GM12892 (cell line): ENCODE measurements at regions not wholly inside any gene's neighbourhood (a gene's known extent, or its start where the extent isn't known, plus 50 kb on each side); places are given as distances from the start of the nearest gene placed in this dataset.

Experiments used
- POLR2A ChIP-seq: IDR thresholded peaks from 2 replicates; pipeline ENCODE4 v1.6.1; 2011; ENCODE audit warnings: low read depth, low read length, control low read depth
- POLR2AphosphoS5 ChIP-seq: IDR thresholded peaks from 2 replicates; pipeline ENCODE4 v1.6.1; 2011; ENCODE audit warnings: low read depth, low read length, control low read depth
- TAF1 ChIP-seq: IDR thresholded peaks from 2 replicates; pipeline ENCODE4 v1.6.1; 2011; ENCODE audit warnings: low read depth, mild to moderate bottlenecking, control low read depth, low read length, borderline replicate concordance

GRCh38 chr4:149910604-149911350, 95.1 kb upstream of the IQCM start:
- TF ChIP-seq POLR2AphosphoS5: no peak
- no peak for TF ChIP-seq POLR2A
- TF ChIP-seq TAF1: no peak
